GM18909 (cell line): ENCODE measurements at regions not wholly inside any gene's neighbourhood (a gene's known extent, or its start where the extent isn't known, plus 50 kb on each side); places are given as distances from the start of the nearest gene placed in this dataset.
"Not testable (repeated sequence)": the region's sequence is repeated elsewhere in the genome, so short reads cannot be mapped to it uniquely, and the experiment has no call there.

ENCODE experiments used
- ATAC-seq: cut with Tn5 transposase; IDR thresholded peaks from one replicate; pipeline ENCODE4 v1.9.1; 2021; ENCODE audit warnings: mild to moderate bottlenecking; ENCODE audit not compliant: unreplicated experiment, poor library complexity

DNA sequence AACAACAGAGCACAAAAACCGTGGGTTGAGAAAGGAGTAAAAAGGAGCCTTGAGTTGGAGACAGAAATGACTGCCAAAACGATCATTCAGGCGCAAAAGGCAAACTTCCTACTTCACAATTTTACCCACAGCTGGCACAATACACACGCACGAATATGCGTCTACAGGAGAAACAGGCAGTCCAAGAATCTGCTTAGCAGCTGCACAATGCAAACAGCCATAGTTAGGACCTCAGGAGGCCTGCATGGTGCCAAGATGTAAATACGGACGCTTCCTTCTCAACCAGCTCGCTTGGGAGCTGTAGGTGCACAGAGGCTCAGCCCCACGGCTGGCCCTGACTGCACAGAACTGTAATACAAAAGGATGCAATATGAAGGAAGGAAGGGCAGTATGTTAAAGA lies 250.1 kb upstream of the CAND1 start:
- no peak for ATAC-seq

- ATAC-seq = peak; percentile 89
These were observed 243.5 kb upstream of the CAND1 start for GRCh38 chr12:67025543-67026114.

DNA sequence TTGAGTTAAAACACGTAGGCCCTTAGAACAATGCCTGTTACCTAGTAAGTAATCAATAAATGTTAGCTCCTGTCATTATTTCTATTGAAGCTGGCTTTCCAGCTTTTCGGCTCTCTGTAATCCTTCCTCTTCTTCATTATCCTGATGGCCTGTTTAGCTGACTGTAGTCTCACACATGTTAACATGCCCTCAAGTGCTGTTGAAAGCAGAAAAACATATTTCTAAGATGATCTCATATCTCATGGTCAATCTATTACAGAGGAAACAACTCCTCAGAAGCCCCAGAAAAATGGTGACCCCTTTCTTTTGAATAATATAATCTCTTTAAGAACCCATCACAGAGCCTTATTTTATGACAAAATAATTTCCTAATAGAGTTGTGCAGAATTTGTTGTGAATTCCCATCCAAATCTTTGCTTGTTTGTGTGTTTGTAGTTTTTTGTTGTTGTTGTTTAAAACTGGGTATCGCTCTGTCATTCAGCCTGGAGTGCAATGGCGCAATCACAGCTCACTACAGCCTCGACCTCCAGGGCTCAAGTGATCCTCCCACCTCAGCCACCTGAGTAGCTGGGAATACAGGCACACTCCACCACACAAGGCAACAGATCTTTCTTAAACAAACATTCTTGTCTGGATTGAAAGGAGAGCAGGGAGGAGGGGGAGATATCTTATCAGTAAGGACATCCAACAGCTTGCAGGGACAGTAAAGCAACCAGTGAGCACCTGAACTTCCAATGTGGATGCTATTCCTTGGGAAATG lies 242.5 kb upstream of the CAND1 start:
- no peak for ATAC-seq

- no peak for ATAC-seq
These were observed 240.6 kb upstream of the CAND1 start for GRCh38 chr12:67028529-67028928.

DNA sequence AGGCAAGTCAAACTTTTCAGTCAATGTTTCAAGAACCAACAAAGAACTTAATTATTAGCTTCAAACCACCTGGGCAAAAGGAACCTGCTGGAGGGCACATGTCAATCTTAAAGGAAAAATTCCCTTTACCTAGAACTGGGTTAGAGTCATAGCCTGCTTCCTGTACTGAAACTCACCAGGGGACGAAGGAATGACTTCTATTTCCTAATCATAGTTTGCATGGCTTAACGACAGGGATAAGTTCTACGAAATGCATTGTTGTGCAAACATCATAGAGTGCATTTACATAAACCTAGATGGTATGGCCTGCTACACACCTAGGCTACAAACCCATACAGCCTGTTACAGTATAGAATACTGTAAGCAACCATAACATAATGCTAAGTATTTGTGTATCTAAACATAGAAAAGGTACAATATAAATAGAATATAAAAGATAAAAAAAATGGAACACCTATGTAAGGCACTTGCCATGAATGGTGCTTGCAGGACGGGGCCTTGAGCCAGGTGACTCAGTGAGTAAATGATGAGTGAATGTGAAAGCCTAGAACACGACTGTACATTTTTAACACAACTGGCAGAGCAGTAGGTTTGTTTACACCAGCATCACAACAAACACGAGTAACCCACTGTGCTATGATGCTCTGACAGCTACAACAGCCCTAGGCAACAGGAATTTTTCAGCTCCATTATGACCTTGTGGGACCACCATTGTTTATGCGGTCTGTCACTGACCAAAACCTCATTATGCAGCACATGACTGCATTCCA lies 234.9 kb upstream of the CAND1 start:
- no peak for ATAC-seq

DNA sequence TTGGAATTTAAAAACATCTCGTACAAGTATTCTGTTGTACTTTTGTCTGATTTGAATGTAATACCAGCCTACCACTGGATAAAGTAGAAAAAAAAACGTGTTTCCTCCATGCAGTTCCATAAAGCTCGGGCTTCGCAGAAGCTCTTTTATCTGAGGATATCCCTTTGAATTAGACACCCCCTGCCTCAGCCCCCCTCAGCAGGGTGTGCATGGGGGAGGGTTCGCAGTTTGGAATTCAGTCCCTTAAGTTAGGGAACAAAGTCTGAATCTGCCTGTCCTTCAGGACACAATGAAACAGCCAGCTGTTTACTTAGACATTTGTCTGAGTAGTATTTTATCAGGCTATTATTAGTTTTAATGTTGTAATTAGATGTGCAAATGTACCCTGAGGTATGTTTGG lies 234.0 kb upstream of the CAND1 start:
- ATAC-seq = no peak

- no peak for ATAC-seq
These were observed 230.7 kb upstream of the CAND1 start for GRCh38 chr12:67038486-67038885.

DNA sequence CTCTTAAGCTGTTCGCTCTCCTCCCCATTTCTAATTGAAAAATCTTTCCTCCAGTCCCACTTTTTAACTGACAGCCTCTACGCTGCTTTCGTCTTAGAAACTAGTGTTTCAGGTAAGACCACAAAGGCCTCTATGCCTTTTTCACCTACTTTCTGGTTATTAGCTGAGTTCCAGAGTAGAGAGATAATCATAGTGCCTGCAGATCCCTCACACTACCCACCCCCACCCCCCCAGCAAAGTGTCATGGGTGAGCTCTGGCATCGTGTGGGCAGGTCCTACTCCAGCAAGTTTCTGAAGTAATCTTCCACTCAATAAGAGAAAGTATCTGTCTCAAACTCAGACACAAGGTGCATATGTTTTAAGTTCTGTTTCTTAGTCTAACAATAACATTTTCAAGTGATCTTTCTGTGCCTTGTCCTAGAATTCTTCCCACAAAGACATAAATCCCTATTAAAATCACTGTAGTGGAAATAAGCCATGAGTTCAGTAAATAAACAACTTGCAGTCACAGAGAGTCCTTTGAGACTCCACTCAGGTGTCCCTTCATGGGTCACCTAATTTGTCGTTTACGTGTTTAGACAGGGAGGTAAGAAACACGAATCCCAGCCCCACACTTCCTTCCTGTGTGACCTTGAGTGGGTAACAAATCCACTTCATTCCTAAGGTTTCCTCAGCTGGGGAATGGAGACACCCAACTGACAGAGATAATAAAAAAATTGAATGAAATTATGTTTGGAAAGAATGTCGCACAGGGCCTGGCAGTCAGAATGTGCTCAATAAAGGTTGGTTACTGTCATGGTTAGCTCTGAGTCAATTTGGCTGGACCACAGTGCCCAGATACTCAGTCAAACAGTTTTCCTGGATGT lies 228.9 kb upstream of the CAND1 start:
- no peak for ATAC-seq

GRCh38 chr12:67040861-67041137 lies 228.4 kb upstream of the CAND1 start:
- no peak for ATAC-seq

DNA sequence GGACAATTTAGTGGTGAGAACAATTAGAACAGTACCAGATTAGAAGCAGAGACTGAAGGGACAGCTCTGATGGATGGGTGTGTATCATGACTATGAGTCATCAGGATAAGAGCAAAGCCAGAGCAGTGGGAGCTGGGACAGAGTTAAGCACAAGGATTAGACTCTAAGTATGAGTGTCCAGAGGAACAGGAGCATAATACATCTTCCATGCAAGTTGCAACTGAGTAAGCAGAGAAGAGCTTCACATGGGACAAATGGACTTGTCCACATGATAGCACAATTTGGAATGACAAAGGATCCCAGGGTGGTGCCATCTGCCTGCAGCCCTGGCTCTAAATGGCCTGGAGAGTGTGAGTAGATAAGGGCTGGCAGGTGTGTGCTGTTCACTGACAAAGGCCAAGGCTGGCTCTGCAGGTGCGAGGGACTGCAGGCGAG lies 226.4 kb upstream of the CAND1 start:
- ATAC-seq = no peak

DNA sequence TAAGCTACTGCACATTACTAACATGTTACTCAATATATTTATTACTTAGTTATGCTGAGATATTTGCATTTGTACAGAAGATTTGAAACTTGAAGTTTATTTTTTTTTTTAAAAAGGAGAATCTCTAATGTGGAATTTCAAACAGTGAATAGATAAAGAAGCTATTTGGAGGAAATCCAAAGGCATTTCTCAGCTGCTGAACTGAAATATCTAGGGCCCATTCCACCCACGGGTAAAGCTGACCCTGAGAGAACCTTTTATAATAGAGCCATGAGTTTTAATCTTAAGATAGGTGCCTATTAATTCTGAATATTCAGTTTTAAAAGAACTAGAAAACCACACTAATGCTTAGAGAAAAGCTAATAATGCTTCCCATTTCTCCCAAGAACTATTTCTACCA lies 225.4 kb upstream of the CAND1 start:
- no peak for ATAC-seq

- no peak for ATAC-seq
These were observed 223.5 kb upstream of the CAND1 start for GRCh38 chr12:67045650-67046049.

- ATAC-seq = no peak
These were observed 223.1 kb upstream of the CAND1 start for GRCh38 chr12:67046062-67046461.

DNA sequence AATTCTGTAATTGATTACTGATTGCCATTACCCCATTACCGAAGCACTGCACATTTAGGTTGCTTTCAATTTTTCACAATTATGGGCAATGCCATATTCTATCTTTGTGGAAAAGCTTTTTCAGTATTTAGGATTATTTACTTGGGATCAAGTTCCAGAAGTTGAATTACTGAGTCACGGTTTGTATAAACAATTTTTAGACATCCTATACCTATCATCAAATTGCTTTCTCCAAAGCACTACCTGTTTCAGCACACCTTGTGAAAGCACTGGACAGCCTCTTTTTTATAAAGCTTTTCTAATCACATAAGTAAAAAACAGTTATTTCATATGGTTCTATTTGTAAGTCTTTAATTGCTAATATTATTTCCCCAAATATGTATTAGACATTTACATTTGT lies 221.5 kb upstream of the CAND1 start:
- no peak for ATAC-seq

- no peak for ATAC-seq
These were observed 220.8 kb upstream of the CAND1 start for GRCh38 chr12:67048371-67048770.

- ATAC-seq = not testable (repeated sequence)
These were observed 220.0 kb upstream of the CAND1 start for GRCh38 chr12:67049199-67049598.

- ATAC-seq = no peak
These were observed 216.2 kb upstream of the CAND1 start for GRCh38 chr12:67052981-67053380.

DNA sequence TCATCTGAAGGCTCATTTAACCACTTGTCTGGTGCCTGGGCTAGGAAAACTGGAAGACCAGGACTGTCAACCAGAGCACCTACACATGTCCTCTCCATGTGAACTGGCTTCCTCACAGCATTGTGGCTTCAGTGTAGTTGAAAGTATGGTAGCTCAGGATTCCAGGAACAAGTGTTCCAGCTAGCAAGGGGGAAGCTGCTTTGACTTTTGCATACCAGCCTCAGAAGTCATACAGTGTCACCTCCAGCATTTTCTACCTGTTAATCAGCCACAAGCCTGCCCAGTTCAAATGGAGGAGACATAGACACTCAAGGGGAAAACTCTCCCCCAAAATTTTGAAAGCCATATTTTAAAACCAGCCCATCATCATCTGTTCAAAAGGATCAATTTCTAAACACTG lies 212.8 kb upstream of the CAND1 start:
- ATAC-seq = no peak

DNA sequence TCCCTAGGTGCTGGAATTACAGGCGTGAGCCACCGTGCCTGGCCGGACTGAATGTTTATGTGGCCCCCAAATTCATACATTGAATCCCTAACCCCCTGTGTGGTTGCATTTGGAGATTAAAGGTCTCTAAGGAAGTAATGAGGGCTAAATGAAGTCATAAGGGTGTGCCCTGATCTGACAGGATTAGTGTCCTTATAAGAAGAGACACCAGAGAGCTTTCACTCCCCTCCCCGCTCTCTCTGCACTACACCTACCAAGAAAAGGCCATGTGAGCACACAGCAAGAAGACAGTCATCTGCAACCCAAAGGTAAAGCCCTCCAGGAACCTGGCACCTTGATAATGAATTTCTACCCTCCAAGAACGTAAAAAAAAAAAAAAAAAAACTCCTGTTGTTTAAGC lies 212.1 kb upstream of the CAND1 start:
- ATAC-seq = no peak

- ATAC-seq = no peak
These were observed 207.0 kb upstream of the CAND1 start for GRCh38 chr12:67062193-67062592.
